Prostate gland (tissue), 2 donors: ENCODE measurements at regions not wholly inside any gene's neighbourhood (a gene's known extent, or its start where the extent isn't known, plus 50 kb on each side); places are given as distances from the start of the nearest gene placed in this dataset.

Experiments used
- DNase-seq: peaks from one replicate; pipeline ENCODE4 v3.0.0-alpha.2; 2019; ENCODE audit warnings: low spot score
- H3K27ac ChIP-seq, 2 donors: fragments of 200-600 bp; sonication (generic); 2 replicates each; pipeline ENCODE4 v1.5.1; 2017 to 2019
- H3K27me3 ChIP-seq: fragments of 200-600 bp; sonication (generic); replicated peaks from 2 replicates; pipeline ENCODE4 v1.5.1; 2019; ENCODE audit not compliant: insufficient read depth
- H3K36me3 ChIP-seq, 2 donors: fragments of 200-600 bp; sonication (generic); 1 replicate in 1 of 2; 2 replicates in 1 of 2; pipeline versions ENCODE4 v1.5.1 to v1.8.1; 2017 to 2019
- H3K4me1 ChIP-seq: fragments of 200-600 bp; sonication (generic); replicated peaks from 2 replicates; pipeline ENCODE4 v1.5.1; 2019
- H3K4me3 ChIP-seq, 2 donors: fragments of 200-600 bp; sonication (generic); 2 replicates each; pipeline ENCODE4 v1.5.1; 2017 to 2019
- H3K9me3 ChIP-seq: fragments of 200-600 bp; sonication (generic); 2 replicates; pipeline ENCODE4 v1.5.1; 2017
- CTCF ChIP-seq, 4 experiments: fragments of 200-600 bp in 2 of 4; fragments of 450-650 bp in 2 of 4; sonication (generic) in 2 of 4; IDR thresholded peaks; 1 replicate in 3 of 4; 2 replicates in 1 of 4; pipeline ENCODE4 v1.5.1; 2016 to 2019; ENCODE audit warnings: antibody characterized with exemption in 4 of 4, mild to moderate bottlenecking in 2 of 4, moderate library complexity in 2 of 4
- POLR2A ChIP-seq: fragments of 450-650 bp; IDR thresholded peaks from one replicate; pipeline ENCODE4 v1.6.1; 2016; ENCODE audit warnings: antibody characterized with exemption, mild to moderate bottlenecking
- POLR2AphosphoS5 ChIP-seq: sonication (generic); formaldehyde crosslinking; IDR thresholded peaks from one replicate; pipeline ENCODE4 v1.6.1; 2017; ENCODE audit warnings: antibody characterized with exemption
- WGBS: methylation state at CpG from one replicate; pipeline ENCODE4 v1.1.5; 2018; 5-methylcytosine and 5-hydroxymethylcytosine counted together
- intact Hi-C: fragments of 100-400 bp; cut with DNase I; formaldehyde crosslinking; loops from one replicate; pipeline ENCODE4 v1.14.2; 2022

DNA sequence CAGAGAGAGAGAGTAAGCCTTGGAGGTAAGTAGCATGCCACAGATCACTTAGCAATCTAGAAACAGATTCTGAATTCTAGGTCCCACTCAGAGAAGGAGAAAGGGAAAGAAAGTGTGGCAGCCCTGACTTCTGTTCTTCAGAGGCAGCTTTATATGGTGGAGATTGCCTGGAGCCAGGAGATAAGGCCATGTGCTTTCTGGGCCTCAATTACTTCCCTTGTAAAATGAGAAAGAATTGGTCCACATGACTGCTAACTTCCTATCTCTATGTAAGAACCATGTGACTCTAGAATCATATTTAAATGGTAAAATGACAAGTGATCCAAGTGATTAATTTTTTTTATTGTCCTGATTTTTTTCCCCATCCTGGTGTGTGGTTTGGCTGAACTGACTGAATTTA is 64.1 kb downstream of the HHEX start:
- Histone ChIP-seq H3K4me1 (no peaks in the 10 kb centered on the region), H3K27ac (no peak overlapping the region), H3K9me3 (no peaks in the 10 kb centered on the region), H3K36me3 (no peaks in the 10 kb centered on the region), H3K27me3 (no peaks in the 10 kb centered on the region), H3K4me3 (no peak overlapping the region)
- intact Hi-C loops, result loop anchor here (10.0 kb wide), 1 partner anchor 71 kb away; no protein-coding TSS in a partner anchor
- no peak for DNase-seq
- no peak for TF ChIP-seq CTCF (IDR thresholded peaks at IDR 0.05)
- no peak for TF ChIP-seq POLR2A
- no peak for TF ChIP-seq POLR2AphosphoS5

- Histone ChIP-seq H3K4me1 (no peaks in the 10 kb centered on the region), H3K27ac (no peak overlapping the region), H3K4me3 (no peak overlapping the region), H3K36me3 (no peaks in the 10 kb centered on the region), H3K27me3 (no peaks in the 10 kb centered on the region), H3K9me3 (no peaks in the 10 kb centered on the region)
- DNase-seq, result no peak
- TF ChIP-seq CTCF (IDR thresholded peaks at IDR 0.05), result no peak
- TF ChIP-seq POLR2AphosphoS5, result no peak
- TF ChIP-seq POLR2A, result no peak
- intact Hi-C loops, result loop anchor here (5.0 to 10.0 kb wide), 3 partner anchors 58 to 163 kb away; partner anchors contain the start of gene KIF11
- 70% methylated on average over 2 of the region's 2 CpGs for WGBS
Observed at GRCh38 chr10:92755725-92756124, 66.0 kb downstream of the HHEX start.

- Histone ChIP-seq H3K4me3 (no peak overlapping the region), H3K27me3 (no peaks in the 10 kb centered on the region), H3K36me3 (no peaks in the 10 kb centered on the region), H3K9me3 (no peaks in the 10 kb centered on the region), H3K4me1 (no peaks in the 10 kb centered on the region), H3K27ac (peak overlapping the region in 1 of 2 donors; percentile 41)
- TF ChIP-seq CTCF (IDR thresholded peaks at IDR 0.05) (no peak), POLR2AphosphoS5 (no peak), POLR2A (no peak)
- no peak for DNase-seq
- intact Hi-C loops, result loop anchor here (5.0 to 10.0 kb wide), 3 partner anchors 59 to 164 kb away; partner anchors contain the start of gene KIF11
- 71% methylated on average over 10 of the region's 10 CpGs for WGBS
Observed at GRCh38 chr10:92756201-92757065, 66.7 kb downstream of the HHEX start.

- H3K4me1 ChIP-seq, result no peaks in the 10 kb centered on the region
Observed at GRCh38 chr10:92757066-92757710, 67.4 kb downstream of the HHEX start.

More at GRCh38 chr10:92757066-92757710, 67.4 kb downstream of the HHEX start:
- DNase-seq, result peak; percentile 61
- peak overlapping the region; percentile 30 to 41 for H3K27ac ChIP-seq
- H3K4me3 ChIP-seq, result no peak overlapping the region
- TF ChIP-seq POLR2A, result no peak
- peak; percentile 60 for TF ChIP-seq POLR2AphosphoS5
- TF ChIP-seq CTCF (IDR thresholded peaks at IDR 0.05), result peak in 1 of 4 experiments; percentile 25
- no peaks in the 10 kb centered on the region for H3K36me3 ChIP-seq
- no peaks in the 10 kb centered on the region for H3K9me3 ChIP-seq
- 40% methylated on average over 8 of the region's 8 CpGs for WGBS
- H3K27me3 ChIP-seq, result no peaks in the 10 kb centered on the region
- intact Hi-C loops, result loop anchor here (5.0 to 10.0 kb wide), 3 partner anchors 60 to 165 kb away; partner anchors contain the start of gene KIF11
